NCI-H2227 treated with DMSO at 0.1 percent for 48 hours (cell line): ENCODE measurements at regions not wholly inside any gene's neighbourhood (a gene's known extent, or its start where the extent isn't known, plus 50 kb on each side); places are given as distances from the start of the nearest gene placed in this dataset.

Experiments used
- DNase-seq: peaks from one replicate; lab custom pipeline; 2025; lab: John Stamatoyannopoulos, UW

GRCh38 chr11:28529540-28530410 lies 421.6 kb downstream of the METTL15 start:
- no peak for DNase-seq

DNA sequence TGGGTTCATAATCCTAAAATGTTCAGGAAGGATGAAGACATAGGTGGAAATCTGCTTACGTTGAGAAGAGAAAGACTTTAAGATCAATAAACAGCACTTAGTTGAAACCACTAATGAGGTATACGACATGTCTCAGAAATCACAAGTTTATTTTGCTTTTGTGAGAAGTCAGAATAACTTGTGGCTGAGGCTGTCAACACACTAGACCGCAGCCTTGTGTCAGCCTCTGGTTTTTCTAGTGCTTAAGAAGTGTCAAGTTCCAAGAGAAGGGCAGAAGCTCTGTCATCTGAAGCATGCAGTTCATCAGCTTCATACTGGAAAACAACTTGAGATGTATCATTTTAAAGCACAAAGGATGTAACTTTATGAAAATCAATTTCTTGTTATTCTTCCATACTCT lies 420.9 kb downstream of the METTL15 start:
- DNase-seq: no peak

DNA sequence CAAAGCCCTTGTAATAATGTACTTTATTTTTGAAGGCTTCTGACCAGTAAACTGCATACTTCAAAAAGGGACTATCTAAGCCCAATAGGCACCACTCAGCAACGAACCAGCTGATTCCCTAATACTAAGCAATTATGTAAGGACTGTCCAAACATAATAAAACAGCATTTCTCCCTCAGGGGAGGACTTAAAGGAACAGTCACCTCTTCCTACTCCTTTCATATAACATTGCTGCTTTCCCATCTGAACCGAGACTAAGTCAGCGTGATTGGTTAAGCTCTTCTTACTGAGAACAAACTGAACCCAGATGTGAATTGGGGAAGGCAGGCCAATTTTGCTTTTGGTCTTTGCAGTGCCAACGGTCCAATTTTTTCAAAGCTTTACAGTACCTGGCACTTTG lies 420.0 kb downstream of the METTL15 start:
- DNase-seq: no peak

- no peak for DNase-seq
Observed at GRCh38 chr11:28526406-28526751, 418.2 kb downstream of the METTL15 start.

GRCh38 chr11:28525636-28526405 lies 417.6 kb downstream of the METTL15 start:
- no peak for DNase-seq

DNA sequence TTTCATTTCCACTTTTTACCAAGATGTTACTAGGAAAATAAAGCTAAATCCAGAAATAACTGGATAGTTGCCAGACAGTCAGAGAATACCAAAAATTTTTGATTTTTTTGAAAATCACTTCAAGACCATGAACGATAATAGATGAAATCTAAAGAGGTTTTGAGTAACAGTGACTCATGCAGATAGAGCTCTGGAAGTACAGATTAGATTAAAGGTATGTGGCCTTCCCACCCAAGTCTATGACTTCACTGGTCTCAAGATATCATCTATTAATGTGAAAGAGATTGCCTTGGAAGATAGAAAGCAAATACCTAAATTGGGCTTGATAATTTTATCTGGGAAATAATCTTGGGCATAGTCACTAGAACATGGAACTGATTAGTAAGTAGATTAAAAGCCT lies 415.9 kb downstream of the METTL15 start:
- DNase-seq: no peak

GRCh38 chr11:28521075-28521474 lies 412.9 kb downstream of the METTL15 start:
- no peak for DNase-seq

GRCh38 chr11:28520291-28520690 lies 412.1 kb downstream of the METTL15 start:
- no peak for DNase-seq

DNA sequence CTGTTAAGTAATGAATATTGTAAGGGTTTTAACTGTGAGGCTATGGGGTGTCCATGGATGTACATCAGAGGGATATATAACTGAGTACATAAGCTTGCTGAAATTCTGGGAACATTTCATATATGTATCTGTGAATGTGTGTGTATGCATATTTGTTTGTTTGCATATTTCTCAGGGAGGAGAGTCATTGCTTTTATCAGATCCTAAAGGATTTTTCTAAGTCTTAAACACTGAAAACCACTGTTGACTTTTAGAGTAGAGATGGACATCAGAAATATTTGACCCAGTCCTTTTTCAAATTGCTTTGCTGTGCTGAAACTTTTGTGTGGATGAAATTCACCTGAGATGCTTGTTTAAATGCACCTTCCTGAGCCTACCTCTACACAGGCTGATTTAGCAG lies 410.6 kb downstream of the METTL15 start:
- no peak for DNase-seq

GRCh38 chr11:28517621-28518020 lies 409.4 kb downstream of the METTL15 start:
- DNase-seq: no peak

DNA sequence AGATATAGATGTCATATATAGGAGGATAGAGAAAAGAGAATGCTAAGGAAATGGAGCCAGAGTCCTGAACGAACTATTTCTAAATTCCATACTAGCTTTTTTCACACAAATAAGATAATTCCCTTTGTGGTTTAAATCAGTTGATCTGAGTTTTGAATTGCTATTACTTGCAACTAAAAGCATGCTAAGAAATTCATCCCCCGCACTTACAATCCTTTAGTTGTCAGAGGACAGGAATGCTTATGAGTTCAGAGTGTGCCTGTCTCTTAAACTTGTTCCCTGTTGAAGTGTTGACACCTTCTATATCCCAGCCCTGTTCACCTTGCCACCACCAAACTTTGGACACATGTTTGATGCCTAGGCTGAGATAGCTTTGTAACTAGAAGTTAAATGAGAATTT lies 406.2 kb downstream of the METTL15 start:
- no peak for DNase-seq

DNA sequence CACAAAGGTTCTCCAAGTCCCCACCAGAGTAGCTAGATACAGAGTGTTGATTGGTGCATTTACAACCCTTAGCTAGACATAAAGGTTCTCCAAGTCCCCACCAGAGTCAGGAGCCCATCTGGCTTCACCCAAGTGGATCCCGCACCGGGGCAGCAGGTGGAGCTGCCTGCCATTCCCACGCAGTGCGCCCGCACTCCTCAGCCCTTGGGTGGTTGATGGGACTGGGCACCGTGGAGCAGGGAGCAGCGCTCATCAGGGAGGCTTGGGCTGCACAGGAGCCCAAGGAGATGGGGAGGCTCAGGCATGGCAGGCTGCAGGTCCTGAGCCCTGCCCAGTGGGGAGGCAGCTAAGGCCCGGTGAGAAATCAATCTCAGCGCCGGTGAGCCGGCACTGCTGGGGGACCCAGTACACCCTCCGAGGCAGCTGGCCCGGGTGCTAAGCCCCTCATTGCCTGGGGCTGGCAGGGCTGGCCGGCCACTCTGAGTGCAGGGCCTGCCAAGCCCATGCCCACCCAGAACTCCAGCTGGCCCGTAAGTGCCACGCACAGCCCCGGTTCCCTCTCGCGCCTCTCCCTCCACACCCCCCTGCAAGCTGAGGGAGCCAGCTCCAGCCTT lies 404.1 kb downstream of the METTL15 start:
- DNase-seq: no peak

DNA sequence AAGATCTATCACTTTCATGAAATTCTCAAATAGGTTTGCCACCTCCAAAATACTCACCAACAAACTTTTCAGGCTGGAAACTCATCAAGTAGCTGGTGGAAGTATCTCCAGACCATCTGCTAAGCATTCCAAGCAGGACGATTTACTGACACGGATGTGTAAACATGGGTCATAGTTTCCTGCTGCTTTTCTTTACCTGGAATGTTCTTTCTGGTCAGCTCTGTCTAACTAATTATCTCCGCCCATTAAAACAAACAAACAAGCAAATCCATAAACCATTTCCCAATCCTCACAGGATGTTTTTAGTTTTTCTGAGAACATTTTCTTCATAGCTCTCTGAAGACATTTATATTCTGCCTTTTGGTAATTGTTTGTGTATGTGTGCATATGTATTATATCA lies 397.0 kb downstream of the METTL15 start:
- no peak for DNase-seq

GRCh38 chr11:28504555-28505110 lies 396.4 kb downstream of the METTL15 start:
- DNase-seq: no peak

GRCh38 chr11:28495333-28495732 lies 387.1 kb downstream of the METTL15 start:
- no peak for DNase-seq

- DNase-seq: no peak
Observed at GRCh38 chr11:28491431-28491830, 383.2 kb downstream of the METTL15 start.

DNA sequence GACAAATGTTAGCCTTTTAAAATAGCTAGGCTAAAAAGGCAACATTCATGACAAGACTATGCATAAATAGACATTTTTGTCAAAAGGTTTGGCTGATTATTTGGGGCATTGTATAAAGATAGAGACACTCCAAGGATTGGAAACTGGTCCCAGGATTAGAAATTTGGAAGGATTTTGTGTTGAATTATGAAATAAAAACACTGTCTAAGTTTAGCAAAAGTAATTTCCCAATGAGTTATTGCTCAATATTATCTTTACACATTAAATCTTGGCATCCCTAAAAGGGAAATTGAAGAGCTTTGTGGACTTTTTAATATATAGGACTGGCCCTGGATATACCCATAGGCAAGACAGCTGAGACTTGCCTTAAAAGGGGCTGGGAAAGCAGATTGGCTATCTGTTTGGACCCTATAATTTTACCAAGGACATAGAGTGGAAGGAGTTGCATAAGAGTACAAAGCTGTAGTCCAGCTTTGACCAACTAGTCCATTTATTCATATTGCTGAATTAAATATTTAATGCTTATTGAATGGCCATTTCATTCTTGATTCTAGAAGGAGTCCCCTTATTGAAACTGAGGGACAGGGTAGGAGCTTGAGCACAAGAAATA lies 382.7 kb downstream of the METTL15 start:
- DNase-seq: no peak

- no peak for DNase-seq
Observed at GRCh38 chr11:28488336-28488735, 380.1 kb downstream of the METTL15 start.

GRCh38 chr11:28483072-28483867 lies 375.1 kb downstream of the METTL15 start:
- DNase-seq: no peak

DNA sequence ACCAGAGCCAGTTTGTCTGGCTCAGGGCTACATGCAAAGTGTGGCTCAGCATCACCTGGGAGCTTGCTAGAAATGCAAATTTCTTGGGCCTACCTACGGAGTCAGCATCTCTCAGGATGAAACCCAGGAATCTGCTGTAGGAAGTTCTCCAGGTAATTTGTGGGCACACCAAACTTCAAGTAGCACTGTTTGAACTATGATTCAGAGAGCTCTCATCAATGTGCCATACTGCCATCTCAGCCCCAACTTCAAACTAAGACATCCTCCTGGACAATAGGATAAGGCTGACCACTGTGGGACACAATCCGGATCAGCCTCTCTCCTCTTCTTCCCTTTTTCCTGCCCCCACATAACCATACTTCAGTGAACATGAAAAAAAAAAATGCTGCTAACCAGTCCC lies 374.5 kb downstream of the METTL15 start:
- DNase-seq: no peak
